GM19025 (cell line): ENCODE measurements at regions not wholly inside any gene's neighbourhood (a gene's known extent, or its start where the extent isn't known, plus 50 kb on each side); places are given as distances from the start of the nearest gene placed in this dataset.
"Not testable (repeated sequence)": the region's sequence is repeated elsewhere in the genome, so short reads cannot be mapped to it uniquely, and the experiment has no call there.

Experiments used
- ATAC-seq: cut with Tn5 transposase; IDR thresholded peaks from one replicate; pipeline ENCODE4 v1.9.1; 2021; ENCODE audit warnings: mild to moderate bottlenecking, low read depth, moderate library complexity; ENCODE audit not compliant: unreplicated experiment

DNA sequence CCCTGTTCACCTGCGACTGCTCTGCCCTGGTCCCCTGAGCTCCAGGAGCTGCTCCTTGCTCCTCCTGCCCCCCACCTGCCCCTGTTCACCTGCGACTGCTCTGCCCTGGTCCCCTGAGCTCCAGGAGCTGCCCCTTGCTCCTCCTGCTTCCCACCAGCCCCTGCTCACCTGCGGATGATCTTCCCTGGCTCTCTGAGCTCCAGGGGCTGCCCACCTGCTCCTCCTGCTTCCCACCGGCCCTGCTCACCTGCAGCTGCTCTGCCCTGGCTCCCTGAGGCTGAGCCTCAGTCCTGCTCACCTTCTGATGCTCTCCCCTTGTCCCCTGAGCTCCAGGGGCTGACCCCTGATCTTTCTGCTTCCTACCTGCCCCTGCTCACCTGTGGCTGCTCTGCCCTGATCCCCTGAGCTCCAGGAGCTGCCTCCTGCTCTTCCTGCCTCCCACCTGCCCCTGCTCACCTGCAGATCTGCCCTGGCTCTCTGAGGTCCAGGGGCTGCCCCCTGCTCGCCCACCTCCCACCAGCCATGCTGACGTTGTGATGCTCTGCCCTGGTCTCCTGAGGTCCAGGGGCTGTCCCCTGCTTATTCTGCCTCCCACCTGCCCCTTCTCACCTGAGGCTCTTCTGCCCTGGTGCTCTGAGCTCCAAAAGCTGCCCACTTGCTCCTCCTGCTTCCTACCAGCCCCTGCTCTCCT lies 219.2 kb downstream of the TMEM121 start:
- ATAC-seq, result no peak

GRCh38 chr14:105746124-105746514 lies 219.7 kb downstream of the TMEM121 start:
- ATAC-seq, result no peak

DNA sequence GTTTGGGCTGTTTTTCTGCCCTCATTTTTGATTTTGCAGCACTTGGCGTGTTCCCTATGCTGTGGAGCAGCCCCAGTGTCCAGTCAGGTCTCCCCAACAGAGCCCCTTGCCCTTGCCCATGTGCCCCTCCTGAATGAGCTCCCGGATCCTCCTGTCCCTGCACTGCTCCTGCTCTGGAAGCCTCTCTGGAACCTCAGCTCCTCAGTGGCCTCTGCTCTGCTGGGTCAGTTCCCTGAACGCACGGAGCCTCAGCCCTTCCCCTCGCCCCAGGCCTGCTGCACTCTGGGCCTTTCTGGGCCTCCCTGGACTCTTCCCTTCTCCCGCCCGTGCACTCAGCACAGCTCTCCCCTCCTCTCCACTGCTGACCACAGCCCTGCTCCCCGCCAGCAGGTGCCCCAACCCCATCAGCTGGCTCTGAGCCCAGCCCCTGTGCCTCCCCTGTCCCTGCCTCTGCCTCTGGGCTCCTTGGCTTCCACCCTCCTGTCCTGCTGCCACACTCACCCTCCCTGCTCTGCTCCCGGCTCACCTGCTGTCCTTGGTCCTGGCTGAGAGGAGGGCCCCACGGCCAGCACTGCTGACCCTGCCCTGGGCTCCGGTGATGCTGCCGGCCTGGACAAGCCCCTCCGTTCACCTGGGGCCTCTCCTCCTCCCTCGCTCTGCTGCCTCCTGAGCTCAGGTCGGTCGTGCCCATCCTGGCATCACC lies 220.6 kb downstream of the TMEM121 start:
- not testable (repeated sequence) for ATAC-seq

DNA sequence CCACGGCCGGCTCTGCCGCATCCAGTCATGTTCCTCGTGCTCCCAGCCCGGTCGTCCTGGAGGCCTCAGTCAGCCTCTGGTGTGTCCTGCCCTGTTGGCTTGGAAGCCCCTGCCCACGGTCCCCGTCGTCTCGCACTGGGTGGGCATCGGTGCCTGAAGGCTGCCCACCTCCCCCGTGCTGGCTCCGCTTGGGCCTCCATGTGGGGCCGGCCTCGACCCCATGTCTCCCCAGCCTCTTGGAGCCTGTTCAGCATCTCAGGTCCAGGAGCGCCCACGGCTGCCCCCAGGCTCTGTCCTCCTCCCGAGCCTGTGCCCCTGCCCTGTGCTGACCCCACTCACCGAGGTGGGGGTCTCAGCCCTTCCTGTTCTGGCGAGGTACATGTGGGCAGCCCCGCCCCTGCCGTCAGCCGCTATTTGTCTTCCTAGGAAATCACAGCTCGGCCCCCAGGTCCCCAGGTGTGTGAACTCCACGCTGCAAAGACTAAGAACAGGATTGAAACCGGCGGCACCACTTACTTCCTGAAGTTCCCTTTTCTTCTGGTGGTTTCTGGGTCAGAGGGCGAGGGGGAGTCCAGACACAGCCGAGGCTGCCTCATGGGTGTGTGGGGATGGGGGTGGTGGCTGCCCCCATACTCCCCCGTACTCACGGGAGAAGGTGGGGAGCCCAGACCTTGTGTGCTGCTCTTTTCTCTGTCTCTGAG lies 221.3 kb downstream of the TMEM121 start:
- not testable (repeated sequence) for ATAC-seq

GRCh38 chr14:105748204-105748578 lies 221.8 kb downstream of the TMEM121 start:
- ATAC-seq, result no peak

DNA sequence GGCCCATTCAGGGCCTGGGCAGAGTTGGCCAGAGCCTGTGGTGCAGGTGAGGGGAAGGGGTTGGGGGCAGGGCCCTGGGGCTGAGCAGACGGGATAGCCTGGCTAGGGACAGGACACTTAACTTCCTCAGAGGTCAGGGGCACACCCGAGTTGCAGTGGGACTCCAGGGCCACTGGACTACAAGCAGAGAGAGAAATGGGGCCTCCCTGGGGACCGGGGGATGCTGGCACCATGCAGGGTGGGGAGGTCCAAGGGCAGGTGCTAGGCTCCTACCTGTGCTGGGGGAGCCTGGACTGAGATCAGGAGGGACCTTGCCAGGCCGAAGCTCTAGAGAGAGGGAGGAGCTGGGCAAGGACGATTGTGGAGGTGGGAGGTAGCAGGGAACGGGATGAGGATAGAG lies 222.3 kb downstream of the TMEM121 start:
- ATAC-seq, result not testable (repeated sequence)

DNA sequence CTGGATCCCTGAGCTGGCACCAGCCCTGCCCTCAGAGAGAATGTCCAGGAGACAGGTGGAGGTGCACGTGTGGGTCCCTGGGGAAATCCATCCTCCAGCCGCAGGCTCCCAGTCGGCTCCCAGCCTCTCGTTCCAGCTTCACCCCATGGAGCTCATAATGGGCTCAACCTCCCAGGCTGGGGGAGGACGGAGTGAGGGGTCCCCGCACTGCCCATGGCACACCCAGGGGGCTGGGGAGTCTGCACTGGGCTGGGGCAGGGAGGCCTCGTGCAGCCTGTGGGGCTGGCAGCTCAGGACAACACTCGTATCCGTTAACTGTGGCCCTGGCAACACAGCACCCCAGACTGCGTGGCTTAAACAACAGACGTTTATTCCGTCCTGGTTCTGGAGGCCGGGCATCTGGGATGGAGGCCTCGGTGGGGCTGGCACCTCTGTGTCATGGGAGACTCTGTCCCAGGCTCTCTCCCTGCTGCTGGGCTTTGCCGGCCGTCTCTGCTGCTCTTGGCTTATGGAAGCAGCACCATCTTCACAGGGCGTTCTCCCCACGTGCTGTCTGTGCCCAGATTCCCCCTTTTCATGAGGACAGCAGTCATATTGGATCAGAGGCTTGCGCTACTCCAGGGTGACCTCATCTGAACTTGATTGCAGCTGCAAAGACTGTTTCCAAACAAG lies 223.6 kb downstream of the TMEM121 start:
- ATAC-seq, result not testable (repeated sequence)

DNA sequence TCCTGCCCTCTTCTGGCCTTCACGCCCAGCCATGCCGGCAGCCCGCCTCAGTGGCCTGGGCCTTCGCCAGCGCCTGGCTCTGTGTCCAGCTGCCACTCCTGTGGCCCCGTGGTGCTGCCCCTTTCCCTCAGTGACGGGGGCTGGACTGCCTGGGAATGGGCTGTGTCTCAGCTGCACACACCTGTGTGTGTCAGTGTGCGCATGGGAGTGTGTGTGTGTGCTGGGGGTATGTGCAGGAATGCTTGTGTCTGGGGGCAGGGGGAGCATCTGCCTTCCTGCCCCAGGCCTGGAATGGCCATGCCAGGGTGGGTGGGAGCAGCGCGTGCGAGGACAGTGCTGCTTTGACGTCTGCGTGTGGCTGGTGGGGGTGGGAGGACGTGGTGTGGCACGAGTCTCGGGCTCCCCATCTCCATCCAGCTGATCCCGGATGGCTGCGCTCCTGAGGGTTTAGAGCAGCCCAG lies 224.9 kb downstream of the TMEM121 start:
- ATAC-seq, result not testable (repeated sequence)

- ATAC-seq, result not testable (repeated sequence)
Observed at GRCh38 chr14:105752420-105752819, 226.0 kb downstream of the TMEM121 start.

DNA sequence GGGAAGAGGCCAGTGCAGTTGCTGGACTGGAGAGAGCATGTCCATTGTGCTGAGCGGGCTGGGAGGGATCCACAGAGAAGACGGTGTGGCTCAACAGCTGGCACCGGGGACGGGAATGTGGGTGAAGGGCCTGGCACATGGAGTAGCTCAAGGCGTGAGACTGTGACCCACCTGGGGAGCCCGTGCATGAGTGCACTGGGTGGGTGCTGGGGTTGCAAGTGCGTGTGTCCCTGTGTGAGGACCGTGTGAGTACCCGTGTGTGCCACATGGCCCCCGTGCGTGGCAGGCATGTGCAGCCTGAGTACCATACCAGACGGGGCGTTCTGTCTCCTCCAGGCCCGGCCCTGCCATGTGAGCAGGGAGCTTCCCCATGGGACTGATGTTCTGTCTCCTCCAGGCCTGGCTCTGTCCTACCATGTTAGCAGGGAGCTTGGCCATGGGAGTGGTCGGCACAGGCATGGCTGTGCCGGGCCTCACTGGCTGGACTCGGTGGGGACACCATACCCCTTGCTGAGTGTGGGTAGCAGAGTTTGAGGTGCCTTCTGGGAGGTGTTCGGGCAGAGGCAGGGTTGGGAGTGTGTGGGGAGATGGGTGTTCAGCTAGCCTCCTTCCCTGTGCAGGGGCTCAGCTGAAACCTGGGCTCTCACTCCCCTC lies 234.4 kb downstream of the TMEM121 start:
- no peak for ATAC-seq

- not testable (repeated sequence) for ATAC-seq
Observed at GRCh38 chr14:105761345-105761740, 235.0 kb downstream of the TMEM121 start.

GRCh38 chr14:105761842-105762241 lies 235.5 kb downstream of the TMEM121 start:
- no peak for ATAC-seq

DNA sequence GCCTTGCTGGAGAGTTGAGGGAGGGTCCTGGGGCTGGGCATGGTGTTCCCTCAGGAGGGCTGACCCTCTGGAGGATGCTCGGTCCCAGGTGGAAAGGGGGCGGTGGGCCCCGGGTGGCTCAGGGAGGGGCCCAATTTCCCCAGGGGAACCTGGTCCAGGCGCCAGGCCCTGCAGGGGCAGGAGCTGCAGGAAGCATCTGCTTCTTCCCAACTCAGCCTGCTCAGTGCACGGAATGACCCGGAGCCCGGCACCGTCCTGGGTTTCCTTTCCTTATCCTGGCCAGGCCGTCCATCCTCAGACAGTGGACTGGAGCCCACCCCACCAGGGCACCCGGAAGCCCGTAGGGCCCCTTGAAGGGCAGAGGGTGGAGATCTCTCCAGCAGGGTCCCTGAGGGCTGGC lies 235.9 kb downstream of the TMEM121 start:
- not testable (repeated sequence) for ATAC-seq

DNA sequence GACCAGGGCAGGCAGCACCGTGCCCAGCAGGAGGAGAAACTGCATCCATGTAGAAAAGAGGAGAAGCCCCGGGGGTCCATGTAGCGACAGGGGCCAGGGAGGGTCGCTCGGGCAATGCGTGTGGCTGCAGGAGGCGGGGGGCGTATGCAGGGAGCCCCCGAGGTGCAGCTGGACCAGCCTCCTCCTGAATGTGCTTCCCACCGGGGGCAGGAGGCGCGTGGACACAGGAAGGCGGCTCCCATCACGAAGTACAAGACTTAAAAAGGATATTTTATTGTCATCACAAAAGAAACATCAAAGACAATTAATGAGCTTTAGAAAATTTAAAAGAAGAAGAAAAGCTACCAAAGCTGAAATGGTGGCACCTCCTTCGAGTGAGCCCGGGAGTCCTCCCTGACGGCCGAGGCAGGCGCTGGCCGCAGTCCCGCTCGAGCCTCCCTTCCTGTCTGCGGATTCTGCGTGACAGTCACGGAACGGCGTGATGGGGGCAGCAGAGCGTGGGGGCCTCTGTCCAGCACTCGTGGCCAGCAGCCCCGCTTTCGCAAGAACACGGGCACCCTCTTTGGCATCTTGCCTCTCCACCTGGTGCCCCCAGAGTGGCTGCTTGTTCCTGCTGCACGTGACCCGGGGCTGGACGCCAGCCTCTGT lies 238.0 kb downstream of the TMEM121 start:
- not testable (repeated sequence) for ATAC-seq

GRCh38 chr14:105765072-105765825 lies 238.9 kb downstream of the TMEM121 start:
- ATAC-seq, result not testable (repeated sequence)

- no peak for ATAC-seq
Observed at GRCh38 chr14:105765893-105766614, 239.7 kb downstream of the TMEM121 start.

DNA sequence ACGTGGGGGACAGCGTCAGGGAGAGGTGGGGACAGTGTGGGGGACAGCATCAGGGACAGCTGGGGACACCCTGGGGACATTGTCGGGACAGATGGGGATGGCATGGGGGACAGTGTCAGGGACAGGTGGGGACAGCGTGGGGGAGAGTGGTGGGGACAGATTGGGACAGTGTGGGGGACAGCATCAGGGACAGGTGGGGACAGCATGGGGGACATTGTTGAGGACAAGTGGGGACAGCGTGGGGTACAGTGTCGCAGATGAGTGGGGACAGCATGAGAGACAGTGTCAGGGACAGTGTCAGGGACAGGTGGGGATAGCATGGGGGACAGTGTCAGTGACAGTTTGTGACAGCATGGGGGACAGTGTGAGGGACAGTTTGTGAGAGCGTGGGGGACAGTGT lies 240.9 kb downstream of the TMEM121 start:
- ATAC-seq, result no peak

DNA sequence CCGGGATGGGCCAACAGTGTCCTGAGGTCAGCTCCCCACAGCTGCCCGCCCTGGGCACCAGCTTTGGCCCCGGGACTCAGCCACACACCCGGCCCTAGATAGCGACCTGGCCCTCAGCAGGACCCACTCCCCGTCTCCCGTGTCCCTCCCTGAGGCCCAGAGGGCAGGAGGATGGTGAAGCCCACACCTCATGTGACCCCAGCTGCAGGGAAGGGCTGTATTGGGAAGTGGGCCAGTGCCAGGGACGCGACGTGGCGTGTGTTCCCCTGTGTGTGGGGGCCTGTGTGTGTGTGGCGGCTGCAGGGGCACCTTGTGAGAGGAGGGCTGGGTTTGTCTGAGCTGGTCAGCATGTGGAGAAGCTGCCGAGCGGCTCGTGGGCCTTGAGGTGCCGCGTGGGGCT lies 241.7 kb downstream of the TMEM121 start:
- not testable (repeated sequence) for ATAC-seq
